Lower leg skin (tissue), 3 donors: ENCODE measurements at regions not wholly inside any gene's neighbourhood (a gene's known extent, or its start where the extent isn't known, plus 50 kb on each side); places are given as distances from the start of the nearest gene placed in this dataset.

Experiments
- POLR2A ChIP-seq, 2 donors: fragments of 450-650 bp; IDR thresholded peaks; one replicate each; pipeline ENCODE4 v1.6.1; 2016 to 2017; ENCODE audit warnings: antibody characterized with exemption in 2 of 2, mild to moderate bottlenecking in 1 of 2, moderate library complexity in 1 of 2
- TF ChIP-seq, protein P1 (sequence below), 3 donors: fragments of 450-650 bp; IDR thresholded peaks; one replicate each; pipeline ENCODE4 v1.5.1; 2016; ENCODE audit warnings: antibody characterized with exemption in 3 of 3, mild to moderate bottlenecking in 3 of 3, moderate library complexity in 2 of 3

DNA sequence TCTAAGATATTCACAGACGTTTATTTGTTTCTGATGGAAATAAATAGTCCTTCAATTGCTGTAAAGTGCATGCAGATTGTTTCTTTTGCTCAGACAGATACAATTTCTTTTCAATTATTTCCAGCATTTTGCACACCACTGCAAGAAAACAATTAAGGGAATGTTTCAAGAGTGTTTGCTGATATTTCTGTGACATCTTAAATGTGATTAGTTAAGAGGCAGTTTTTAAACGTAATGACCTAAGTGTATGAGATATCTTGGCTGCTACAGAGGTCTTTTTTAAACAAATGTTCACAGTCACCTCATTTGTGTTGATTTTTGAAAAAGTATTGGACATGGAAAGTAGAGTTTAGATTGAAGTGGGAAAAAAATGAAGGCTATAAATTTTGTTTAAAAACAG, 262.3 kb upstream of the BRINP3 start:
- TF ChIP-seq, protein P1, sequence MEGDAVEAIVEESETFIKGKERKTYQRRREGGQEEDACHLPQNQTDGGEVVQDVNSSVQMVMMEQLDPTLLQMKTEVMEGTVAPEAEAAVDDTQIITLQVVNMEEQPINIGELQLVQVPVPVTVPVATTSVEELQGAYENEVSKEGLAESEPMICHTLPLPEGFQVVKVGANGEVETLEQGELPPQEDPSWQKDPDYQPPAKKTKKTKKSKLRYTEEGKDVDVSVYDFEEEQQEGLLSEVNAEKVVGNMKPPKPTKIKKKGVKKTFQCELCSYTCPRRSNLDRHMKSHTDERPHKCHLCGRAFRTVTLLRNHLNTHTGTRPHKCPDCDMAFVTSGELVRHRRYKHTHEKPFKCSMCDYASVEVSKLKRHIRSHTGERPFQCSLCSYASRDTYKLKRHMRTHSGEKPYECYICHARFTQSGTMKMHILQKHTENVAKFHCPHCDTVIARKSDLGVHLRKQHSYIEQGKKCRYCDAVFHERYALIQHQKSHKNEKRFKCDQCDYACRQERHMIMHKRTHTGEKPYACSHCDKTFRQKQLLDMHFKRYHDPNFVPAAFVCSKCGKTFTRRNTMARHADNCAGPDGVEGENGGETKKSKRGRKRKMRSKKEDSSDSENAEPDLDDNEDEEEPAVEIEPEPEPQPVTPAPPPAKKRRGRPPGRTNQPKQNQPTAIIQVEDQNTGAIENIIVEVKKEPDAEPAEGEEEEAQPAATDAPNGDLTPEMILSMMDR (IDR thresholded peaks at IDR 0.05): no peak
- TF ChIP-seq POLR2A (IDR thresholded peaks at IDR 0.05): no peak
